NB4 (cell line): ENCODE measurements at regions not wholly inside any gene's neighbourhood (a gene's known extent, or its start where the extent isn't known, plus 50 kb on each side); places are given as distances from the start of the nearest gene placed in this dataset.

ENCODE experiments used
- CTCF ChIP-seq: IDR thresholded peaks from one replicate; pipeline ENCODE4 v1.5.1; 2012; ENCODE audit warnings: low read depth, low read length
- MAX ChIP-seq: IDR thresholded peaks from 2 replicates; pipeline ENCODE4 v1.6.1; 2011; ENCODE audit warnings: low read depth, low read length

- TF ChIP-seq MAX (no peak), CTCF (no peak)
Measured at GRCh38 chr16:50451951-50452508, 83.2 kb upstream of the BRD7 start.
